Stimulated activated CD4-positive, alpha-beta T cell treated with anti-CD3 and anti-CD28 coated beads, Interleukin-2, amount 100 ng/mL, for 4 hours (primary cell): ENCODE measurements at regions not wholly inside any gene's neighbourhood (a gene's known extent, or its start where the extent isn't known, plus 50 kb on each side); places are given as distances from the start of the nearest gene placed in this dataset.
"Not testable (repeated sequence)": the region's sequence is repeated elsewhere in the genome, so short reads cannot be mapped to it uniquely, and the experiment has no call there.

Source experiments
- DNase-seq: peaks from one replicate; pipeline ENCODE4 v3.0.0-alpha.2; 2020; ENCODE audit warnings: low read depth

DNA sequence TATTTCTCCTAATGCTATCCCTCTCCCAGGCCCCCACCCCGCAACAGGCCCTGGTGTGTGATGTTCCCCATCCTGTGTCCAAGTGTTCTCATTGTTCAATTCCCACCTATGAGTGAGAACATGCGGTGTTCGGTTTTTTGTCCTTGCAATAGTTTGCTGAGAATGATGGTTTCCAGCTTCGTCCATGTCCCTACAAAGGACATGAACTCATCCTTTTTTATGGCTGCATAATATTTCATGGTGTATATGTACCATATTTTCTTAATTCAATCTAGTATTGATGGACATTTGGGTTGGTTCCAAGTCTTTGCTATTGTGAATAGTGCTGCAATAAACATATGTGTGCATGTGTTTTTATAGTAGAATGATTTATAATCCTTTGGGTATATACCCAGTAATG, 1270.3 kb downstream of the UQCRFS1 start:
- not testable (repeated sequence) for DNase-seq

DNA sequence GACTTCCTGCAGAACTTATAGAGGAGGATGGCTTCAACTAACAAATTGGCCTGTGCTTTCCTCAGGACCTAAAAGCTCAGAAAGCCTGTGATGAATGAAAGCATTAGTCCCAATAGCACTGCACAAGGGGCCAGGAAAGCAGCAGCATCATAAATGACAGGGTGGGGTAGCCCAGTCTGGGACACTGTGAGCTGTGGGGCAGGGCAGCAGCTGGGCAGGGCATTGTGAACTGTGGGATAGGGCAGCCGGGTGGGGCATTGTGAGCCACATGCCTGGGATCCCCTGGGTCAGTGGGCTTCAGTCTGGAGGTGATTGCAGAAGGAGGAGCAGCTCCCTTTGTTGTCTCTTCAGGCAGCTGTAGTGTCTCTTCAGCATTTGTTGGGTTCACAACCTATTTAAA, 1276.8 kb downstream of the UQCRFS1 start:
- no peak for DNase-seq

DNA sequence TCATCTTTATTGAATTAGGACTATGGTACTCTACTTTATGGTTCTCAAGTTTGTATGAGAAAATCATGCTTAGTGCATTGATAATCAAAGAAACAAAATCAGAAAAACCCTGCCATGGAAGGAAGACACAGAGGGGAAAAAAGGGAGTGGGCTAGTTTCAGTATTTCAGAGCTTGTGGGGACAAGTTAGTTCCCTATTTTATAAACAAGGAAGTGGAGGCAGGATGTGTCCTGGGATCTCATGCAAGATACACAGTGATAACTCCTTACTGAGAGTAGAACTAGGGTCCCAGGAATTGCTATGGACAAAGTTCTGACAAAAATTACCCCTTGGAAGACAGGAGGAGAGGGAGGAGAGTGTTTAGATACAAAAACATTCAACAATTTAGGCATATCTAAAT, 1277.3 kb downstream of the UQCRFS1 start:
- DNase-seq: no peak

DNA sequence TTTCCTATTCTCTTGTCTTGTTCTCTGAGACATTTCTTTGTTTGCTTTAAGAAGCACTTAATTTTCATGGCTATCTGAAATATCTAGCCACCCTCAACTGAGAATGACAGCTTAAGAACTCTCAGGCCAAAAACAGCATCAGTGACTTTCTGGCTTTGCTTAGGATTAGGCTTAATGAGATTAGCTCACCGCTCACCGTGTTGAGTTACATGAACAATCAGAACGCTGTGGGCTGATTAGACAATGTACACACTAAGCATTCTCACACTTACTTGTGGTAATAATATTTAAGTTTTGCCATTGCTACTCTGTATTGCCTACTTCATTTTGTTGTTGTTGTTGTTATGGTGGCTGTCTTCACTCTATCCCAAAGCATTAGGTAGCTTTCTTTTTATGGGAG, 1283.6 kb downstream of the UQCRFS1 start:
- DNase-seq: no peak

DNA sequence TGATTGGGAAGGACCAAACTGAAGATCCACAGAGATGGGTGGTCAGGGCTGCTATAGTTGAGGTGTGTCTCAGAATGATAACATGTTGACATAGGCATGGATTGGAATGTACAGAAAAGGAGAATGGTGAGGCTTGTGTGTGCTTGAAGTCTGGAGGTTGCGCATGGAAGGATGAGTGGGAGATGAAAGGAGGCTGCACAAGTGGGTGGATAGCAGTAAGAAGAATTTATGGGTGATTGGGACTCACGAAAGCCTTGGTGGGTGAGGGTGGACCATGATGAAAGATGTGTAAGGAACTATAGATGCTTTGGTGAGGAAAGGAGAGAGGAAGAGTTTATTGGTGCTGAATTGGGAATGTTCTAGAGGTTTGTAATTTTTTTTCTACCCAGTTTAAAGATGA, 1287.7 kb downstream of the UQCRFS1 start:
- no peak for DNase-seq

DNA sequence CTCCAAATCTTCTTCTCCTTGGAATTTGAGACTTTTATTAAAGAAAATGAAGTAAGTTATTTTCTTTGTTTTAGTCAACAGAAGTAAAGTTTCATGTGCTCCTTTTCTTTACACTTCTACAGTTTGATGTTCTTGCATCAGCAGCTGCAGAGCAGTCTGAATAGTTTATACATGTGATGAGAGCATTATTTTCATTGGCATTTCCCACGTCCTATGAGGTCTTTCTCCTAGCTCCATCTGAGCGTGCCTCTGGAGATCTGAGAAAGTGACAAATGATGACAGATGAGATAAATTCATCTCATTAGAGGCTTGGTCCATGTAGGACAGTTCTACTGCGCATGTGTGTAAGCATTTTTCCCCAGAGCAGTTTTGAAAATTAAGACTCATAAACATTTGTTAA, 1290.0 kb downstream of the UQCRFS1 start:
- DNase-seq: no peak

DNA sequence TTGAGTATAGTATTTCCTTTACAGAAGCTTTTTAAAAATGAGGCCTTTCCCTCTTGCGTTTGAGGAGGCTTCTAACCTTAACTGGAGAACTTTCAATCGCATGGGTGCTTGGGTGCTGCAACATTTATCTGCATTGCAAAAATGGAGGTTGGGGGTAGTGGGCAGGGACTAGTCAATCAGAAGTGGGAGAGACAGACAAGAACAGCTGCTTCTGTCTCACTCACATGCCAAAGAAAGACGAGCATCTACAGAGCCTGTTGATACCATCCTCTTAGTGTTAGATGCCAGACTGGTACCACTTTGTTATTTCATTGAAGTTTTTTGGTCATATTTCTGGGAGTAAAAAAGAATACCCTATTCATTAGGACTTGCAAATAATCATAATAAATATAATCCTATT, 1292.2 kb downstream of the UQCRFS1 start:
- DNase-seq: no peak

DNA sequence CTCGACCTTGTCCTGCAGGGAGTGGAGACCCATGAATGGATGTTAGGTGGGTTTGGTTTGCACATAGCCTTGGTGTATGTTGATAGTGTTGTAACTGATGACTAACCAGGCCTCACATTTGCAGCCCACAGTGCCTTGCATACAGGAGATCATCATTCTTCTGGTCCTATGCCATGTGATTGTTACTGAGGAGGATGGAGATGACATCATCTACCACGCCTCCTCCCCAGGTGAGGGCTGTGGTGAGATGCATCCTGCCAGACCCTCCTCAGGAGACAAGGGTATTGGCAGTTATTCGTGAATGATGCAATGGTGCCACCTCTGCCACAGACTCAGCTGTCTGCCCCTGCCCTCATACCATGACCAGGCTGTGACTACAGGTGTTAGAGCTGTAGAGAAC, 1294.1 kb downstream of the UQCRFS1 start:
- no peak for DNase-seq

DNA sequence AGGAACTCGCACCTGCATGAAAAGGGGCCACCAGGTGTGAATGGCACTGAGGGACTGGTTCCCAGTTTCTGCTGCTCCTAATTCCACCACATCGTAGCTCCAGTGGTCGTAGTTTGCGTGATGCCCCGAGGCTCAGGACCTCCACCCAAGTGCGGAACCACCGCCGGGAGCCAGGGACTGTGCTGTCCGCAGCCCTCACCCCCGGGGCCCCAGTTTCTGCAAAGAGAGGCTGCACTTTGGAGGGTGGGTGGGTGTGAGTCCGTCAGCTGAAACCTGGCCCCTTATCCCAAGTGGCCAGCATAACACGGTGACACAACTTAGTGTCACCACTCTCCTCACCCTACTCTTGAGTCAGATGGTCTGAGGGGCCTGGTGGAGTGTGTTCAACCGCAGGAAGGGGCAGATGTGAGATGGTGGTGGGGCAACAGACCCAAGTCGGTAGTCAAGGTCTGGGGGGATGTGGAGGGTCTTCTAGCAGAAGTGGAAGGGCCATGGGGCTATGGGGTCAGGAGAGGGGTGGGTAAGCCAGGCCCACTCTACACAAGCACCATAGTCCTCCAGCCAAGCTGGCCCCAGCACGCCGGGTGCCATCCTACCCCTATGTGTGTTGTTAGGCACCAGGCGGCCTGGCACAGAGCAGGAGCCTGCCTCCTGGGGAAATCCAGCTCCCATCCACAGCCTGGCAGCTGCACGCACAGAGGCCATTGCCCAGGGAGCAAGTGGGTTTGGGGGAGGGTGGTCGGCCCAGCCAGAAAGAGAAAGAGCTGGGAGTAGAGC, 1301.6 kb downstream of the UQCRFS1 start:
- DNase-seq: no peak

DNA sequence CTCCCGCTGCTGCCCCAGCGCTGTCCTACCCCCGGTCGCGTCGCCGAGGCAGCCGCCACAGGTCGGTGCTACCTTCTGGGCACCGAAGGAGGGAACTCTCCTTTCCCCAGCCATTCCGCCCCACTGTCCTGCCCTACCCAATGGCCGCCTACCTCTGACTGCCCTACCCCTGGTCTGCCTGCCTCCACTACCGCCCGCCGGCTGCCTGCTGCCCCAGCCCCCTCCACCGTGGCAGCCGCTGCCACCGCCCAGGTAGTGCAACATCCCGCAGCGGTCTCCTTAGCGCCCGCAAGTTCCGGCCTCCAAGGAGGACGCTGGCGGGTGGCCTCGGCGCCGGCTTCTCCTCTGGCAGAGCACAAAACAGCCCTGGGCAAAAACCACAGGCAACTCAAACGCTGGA, 1303.1 kb downstream of the UQCRFS1 start:
- no peak for DNase-seq

DNA sequence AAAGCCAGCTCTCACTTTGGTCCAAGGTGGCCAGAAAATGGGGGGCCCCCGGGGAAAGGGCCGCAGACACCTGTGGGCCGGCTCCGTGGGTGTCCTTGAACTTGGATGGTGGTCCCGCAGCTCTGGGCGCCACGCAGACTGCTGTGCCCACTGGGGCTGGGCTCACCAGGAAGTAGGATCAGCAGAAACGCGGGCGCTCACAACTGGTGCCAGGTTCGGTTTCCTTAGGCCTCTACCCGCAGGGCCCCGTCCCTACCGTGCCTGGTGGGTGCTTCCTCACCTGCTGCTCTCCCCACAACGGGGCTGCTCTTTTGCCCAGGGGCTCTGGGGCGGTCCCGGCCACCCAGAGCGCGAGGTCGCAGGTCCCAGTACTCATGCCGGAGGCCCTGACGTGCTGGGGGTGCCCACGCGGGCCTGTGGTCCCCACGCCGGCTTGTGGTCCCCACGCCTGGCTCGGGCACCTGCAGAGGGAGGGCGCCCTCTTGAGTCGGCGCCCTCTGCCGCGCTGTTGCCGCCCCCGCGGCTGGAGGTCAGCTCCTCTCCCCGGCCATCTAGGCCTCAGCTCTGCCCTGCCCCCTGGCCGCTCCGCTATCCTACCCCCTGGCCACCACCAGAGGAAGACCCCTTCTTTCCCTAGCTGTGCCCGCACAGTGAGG, 1303.6 kb downstream of the UQCRFS1 start:
- DNase-seq: no peak

DNA sequence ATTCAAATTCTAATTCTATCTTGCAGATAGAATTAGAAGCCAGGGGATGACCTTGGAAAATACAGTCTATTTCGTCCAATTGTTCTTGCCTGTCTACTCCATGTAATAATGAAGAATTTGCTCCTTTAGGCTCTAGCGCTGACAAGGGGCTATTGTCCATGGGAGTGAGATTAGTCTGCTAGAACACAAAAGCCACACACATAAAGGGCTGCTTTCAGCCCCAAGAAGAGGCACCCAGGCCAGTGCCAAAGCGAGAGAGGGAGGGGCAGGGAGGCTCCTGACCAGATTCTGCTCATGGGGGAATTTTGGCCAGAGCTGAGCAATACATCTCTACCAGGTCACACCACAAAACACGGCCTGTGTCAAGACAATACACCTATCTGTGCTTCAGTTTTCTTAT, 1306.9 kb downstream of the UQCRFS1 start:
- DNase-seq: no peak

DNA sequence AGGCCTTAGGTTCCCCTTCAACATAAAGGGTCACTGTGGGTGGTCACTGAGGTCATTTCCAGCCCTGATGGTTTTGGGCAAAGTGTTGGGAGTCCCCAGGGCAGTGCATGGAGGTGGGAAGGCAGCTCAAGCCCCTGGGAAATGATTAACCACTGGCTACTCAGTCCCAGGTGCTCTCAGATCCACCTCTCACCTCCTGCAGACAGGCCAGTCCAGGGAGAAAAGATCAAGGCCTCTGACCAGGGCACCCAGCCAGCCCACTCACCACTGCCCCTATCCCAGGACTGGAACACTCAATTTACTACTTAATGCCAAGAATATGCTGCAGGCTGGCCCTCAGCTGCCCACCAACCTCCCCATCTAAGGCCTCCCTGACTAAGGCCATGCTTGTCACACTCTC, 1307.9 kb downstream of the UQCRFS1 start:
- no peak for DNase-seq

DNA sequence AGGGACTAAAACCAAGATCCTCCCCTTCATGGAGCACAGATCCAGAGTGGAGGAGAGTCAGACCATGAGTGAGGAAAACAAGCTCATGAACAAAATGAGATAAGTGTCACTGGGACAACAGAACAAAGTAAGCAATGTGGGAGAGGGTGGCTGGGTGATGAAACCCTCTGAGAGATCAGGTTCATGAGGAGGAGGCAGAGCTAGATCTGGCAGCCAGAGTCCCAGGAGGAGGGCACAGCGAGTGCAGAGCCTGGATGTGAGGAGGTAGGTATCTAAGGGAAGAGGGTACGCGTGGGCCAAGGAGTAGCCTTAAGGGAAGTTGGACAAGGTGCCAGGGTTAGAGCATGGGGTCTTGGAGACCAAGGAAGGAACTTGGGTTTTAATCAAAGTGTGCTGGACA, 1311.9 kb downstream of the UQCRFS1 start:
- no peak for DNase-seq

DNA sequence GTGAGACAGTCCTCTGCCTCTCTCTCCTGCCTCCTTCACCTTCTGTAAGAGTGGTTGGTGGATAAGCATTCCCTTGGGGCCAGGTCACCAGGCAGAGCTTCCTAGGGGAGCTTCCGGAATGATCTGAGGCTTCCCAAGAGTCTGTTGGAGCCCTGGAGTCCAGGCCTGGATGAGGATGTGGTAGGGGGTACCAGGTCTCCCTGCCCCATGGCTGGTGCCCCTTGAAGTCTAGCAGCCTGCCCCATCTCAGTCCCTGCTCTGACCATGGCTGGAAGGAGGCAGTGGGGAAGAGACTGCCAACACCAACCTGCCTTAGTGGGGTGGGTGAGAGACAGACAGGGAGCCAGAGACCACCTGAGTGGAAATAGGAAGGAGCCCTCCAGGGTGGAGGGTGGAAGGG, 1316.9 kb downstream of the UQCRFS1 start:
- DNase-seq: no peak

DNA sequence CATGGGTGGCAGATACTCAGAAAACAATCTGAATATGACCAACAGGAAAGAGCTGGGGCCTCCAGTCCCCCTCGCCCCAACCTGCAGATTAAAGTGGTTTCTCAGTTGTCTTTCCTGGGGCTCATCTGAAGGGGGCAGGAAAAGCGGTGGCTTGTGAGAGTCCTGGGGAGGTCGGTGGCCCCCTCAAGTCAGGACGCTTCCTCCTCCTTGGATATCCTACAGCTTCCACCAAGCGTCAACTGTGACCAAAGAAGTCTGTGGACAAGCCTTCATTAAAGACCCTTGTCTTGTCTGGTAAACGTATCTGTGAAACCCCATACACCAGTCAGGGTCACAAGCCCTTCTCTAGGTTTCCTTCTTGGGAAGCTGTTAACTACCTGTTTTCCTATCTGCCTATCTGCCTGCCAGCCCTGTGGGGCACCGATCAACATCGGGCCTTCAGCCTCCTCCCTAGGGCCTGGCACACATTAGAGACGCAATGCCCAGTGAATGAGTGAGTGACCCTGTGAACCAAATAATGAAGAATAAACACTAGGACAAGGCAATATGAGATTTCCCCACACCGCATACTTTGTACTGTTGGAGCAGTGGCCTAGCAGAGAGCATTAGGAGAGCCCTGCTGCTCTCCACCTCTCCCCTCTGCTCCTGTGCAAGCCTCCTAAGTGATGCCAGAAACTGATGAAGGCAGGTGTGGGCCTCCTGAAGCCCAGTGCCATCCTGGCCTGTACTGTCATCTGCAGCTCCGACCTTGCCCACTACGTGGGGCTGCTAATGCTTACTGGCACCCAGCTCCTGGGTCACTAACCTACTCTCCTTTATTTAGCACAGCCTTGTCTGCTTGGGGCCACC, 1317.8 kb downstream of the UQCRFS1 start:
- no peak for DNase-seq

DNA sequence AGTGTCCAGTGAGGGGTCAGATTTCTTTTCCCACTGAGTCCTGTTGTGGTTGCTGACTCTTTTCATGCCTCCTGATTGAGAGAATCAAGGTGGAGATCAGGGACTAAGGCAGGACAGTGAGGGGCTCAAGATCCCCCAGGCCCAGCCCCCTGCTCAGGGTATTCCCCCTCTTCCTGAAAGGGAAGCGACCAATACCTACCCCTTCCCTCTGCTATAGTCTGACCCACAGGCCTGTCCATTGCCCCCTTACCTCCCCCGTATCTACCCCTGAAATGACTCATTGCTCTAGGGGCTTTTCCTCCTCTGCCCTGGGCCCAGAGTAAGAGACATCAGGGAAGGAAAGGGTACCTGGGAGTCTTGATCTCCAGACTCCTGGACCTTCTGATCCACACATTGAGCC, 1320.5 kb downstream of the UQCRFS1 start:
- DNase-seq: no peak

DNA sequence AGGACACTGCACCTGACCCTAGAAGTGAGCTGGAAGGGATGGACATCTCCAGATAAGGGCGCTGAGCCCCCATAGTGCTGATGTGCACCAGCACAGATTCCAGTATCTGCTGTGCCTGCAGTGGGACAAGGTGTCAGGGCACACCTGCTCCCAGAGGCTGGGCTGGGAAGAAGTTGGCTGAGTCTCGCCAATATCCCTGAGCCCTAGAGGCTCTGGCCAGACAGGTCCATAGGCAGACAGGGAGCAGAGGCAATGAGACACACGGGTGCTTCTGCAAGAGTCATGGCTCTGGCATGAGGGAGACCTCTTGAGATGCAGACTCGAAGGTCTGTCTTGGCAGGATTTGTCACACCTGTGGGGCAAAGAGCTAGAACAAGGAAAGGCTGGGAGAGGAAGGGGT, 1321.5 kb downstream of the UQCRFS1 start:
- DNase-seq: no peak

DNA sequence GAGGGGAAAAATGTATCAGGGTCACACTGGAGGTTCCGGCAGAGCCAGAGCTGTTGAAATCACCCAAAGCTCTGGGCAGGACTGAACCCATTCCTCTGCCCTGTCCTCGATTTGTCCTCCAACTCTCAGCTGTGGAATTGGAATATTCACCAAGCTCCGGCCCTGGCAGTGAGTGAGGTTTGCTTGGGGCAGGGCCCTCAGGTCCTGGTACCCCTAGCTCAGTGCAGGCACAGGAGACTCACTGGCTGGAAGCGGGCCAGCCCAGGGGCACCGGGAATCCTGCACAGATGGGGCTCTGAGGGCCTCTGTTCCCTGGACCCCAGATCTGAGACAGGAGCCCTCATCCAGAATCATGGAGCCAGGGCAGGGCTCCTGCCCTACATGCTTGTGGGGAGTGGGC, 1322.3 kb downstream of the UQCRFS1 start:
- no peak for DNase-seq

DNA sequence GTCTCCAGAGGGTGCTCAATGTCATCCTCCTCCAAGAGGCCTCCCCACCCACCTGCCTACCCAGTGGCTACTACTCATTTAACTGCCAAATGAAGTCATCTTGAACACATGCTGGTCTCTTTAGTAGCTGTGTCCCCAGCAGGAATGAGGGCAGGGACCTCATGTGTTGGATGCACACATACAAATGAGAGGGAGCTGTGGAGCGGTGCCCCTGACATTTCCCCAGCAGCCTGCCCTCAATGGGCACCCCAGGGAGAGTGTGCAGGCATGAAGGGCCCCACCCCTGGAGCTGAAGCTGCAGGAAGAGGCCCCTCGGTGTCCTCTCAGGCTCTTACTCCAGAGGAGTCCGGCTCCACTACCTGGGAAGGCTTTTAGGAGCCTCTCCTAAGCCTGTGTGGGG, 1322.7 kb downstream of the UQCRFS1 start:
- DNase-seq: no peak

DNA sequence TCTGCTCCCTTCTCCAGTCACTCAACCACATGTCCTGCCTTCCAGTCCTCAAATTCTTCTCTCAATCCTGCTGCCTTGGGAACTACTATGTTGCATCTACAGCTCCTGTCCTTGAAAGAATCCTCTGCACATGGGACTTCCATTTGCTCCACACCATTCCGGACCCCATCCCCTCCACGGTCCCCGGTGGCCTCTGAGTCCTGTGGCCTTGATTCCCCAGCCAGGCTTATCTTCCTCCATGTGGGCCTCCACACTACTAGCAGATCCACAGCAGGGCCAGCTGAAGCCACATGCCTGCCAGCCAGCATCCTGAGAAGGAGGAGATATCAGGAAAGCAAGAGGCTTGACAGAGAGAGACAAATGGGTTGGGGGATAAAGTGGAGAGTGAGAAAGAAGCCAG, 1323.8 kb downstream of the UQCRFS1 start:
- no peak for DNase-seq

DNA sequence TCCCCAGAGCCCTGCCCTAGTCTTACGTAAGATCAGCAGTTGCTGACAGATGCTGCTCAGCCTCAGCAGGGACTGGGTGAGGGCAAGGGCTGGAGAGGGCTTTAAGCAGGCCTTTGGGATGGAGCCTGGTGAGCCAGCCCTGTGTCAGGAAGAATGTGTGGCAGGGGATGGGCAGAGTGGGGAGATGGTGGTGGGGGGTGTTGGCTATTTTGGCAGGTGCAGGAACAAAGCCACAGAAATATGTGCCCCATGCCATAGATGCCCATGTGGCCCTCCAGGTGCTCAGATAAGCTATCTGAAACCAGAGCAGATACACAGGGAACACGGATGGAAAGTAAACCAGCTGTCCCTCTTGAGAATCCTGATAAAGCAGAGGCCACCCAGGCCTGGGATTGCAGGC, 1325.0 kb downstream of the UQCRFS1 start:
- no peak for DNase-seq

DNA sequence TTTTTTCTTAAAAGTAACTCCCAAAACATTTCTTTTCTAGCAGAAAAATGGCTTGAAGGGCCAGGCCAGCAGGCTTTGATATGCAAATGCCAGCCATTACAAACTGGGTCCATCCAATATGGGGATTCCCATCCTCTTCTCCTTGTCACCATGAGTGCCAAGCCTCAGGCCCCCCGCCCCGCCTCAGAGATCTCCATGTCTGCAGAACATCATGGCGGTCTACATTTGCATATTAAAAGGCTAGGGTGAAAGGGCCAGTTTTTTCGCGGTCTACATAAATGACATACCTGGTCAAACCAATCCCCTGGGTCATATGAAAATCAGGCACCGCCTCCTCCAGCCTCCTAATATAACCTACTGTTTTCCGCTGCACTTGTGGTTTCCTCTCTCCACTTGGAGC, 1327.6 kb downstream of the UQCRFS1 start:
- DNase-seq: no peak
